Stomach smooth muscle (tissue), 2 donors: ENCODE measurements at regions not wholly inside any gene's neighbourhood (a gene's known extent, or its start where the extent isn't known, plus 50 kb on each side); places are given as distances from the start of the nearest gene placed in this dataset.

Experiments
- H3K27ac ChIP-seq: one replicate; pipeline ENCODE4 v1.7.0; 2013; ENCODE audit warnings: mild to moderate bottlenecking, low read length, inconsistent platforms
- H3K27me3 ChIP-seq, 2 donors: one replicate each; pipeline ENCODE4 v1.7.0; 2013; ENCODE audit warnings: low read length in 2 of 2; ENCODE audit not compliant: insufficient read depth in 2 of 2, control insufficient read depth in 1 of 2
- H3K36me3 ChIP-seq, 2 donors: one replicate each; pipeline ENCODE4 v1.7.0; 2013; ENCODE audit warnings: low read length in 2 of 2; ENCODE audit not compliant: control insufficient read depth in 2 of 2, insufficient read depth in 2 of 2
- H3K4me1 ChIP-seq: one replicate; pipeline ENCODE4 v1.7.0; 2013; ENCODE audit warnings: low read length; ENCODE audit not compliant: control insufficient read depth, insufficient read depth
- H3K4me3 ChIP-seq, 2 donors: one replicate each; pipeline ENCODE4 v1.7.0; 2013; ENCODE audit warnings: low read length in 2 of 2
- H3K9ac ChIP-seq, 2 donors: one replicate each; pipeline ENCODE4 v1.7.0; 2013; ENCODE audit warnings: low read length in 2 of 2, mild to moderate bottlenecking in 1 of 2
- H3K9me3 ChIP-seq, 2 donors: one replicate each; pipeline ENCODE4 v1.7.0; 2013; ENCODE audit warnings: low read length in 2 of 2; ENCODE audit not compliant: control insufficient read depth in 2 of 2
- donor health status: healthy.
- donor health status: Pancreatic carcinoma.

- H3K27ac ChIP-seq, result no peak overlapping the region
- H3K4me1 ChIP-seq, result no peaks in the 10 kb centered on the region
- H3K4me3 ChIP-seq, result no peak overlapping the region
- H3K27me3 ChIP-seq, result no peaks in the 10 kb centered on the region
- H3K9me3 ChIP-seq, result no peaks in the 10 kb centered on the region
- H3K9ac ChIP-seq, result no peak overlapping the region
- H3K36me3 ChIP-seq, result no peaks in the 10 kb centered on the region
These were observed 317.7 kb downstream of the RDH14 start for GRCh38 chr2:18242716-18243115.

- Histone ChIP-seq H3K4me1 (no peaks in the 10 kb centered on the region), H3K27ac (no peak overlapping the region), H3K36me3 (no peaks in the 10 kb centered on the region), H3K27me3 (no peaks in the 10 kb centered on the region), H3K4me3 (no peak overlapping the region), H3K9me3 (no peaks in the 10 kb centered on the region), H3K9ac (no peak overlapping the region)
These were observed 322.2 kb downstream of the RDH14 start for GRCh38 chr2:18238209-18238608.

- Histone ChIP-seq H3K9me3 (no peaks in the 10 kb centered on the region), H3K4me3 (no peak overlapping the region), H3K4me1 (no peaks in the 10 kb centered on the region), H3K27me3 (no peaks in the 10 kb centered on the region), H3K36me3 (no peaks in the 10 kb centered on the region), H3K27ac (no peak overlapping the region), H3K9ac (no peak overlapping the region)
These were observed 323.2 kb downstream of the RDH14 start for GRCh38 chr2:18237298-18237697.

- no peaks in the 10 kb centered on the region for H3K4me1 ChIP-seq
- H3K27me3 ChIP-seq, result no peaks in the 10 kb centered on the region
- no peaks in the 10 kb centered on the region for H3K36me3 ChIP-seq
- no peak overlapping the region for H3K4me3 ChIP-seq
- no peaks in the 10 kb centered on the region for H3K9me3 ChIP-seq
- H3K9ac ChIP-seq, result no peak overlapping the region
- no peak overlapping the region for H3K27ac ChIP-seq
These were observed 327.6 kb downstream of the RDH14 start for GRCh38 chr2:18232731-18233438.

GRCh38 chr2:18230668-18231067 is 329.8 kb downstream of the RDH14 start:
- Histone ChIP-seq H3K36me3 (no peaks in the 10 kb centered on the region), H3K4me1 (no peaks in the 10 kb centered on the region), H3K4me3 (no peak overlapping the region), H3K9me3 (no peaks in the 10 kb centered on the region), H3K27ac (no peak overlapping the region), H3K9ac (no peak overlapping the region), H3K27me3 (no peaks in the 10 kb centered on the region)

- Histone ChIP-seq H3K4me1 (no peaks in the 10 kb centered on the region), H3K4me3 (no peak overlapping the region), H3K9me3 (no peaks in the 10 kb centered on the region), H3K9ac (no peak overlapping the region), H3K27ac (no peak overlapping the region), H3K27me3 (no peaks in the 10 kb centered on the region), H3K36me3 (no peaks in the 10 kb centered on the region)
These were observed 340.8 kb downstream of the RDH14 start for GRCh38 chr2:18219676-18220075.

GRCh38 chr2:18218160-18218933 is 339.9 kb downstream of the KCNS3 start:
- Histone ChIP-seq H3K4me3 (no peak overlapping the region), H3K9ac (no peak overlapping the region), H3K27ac (no peak overlapping the region), H3K4me1 (no peaks in the 10 kb centered on the region), H3K36me3 (no peaks in the 10 kb centered on the region), H3K9me3 (no peaks in the 10 kb centered on the region), H3K27me3 (no peaks in the 10 kb centered on the region)

- H3K27me3 ChIP-seq, result no peaks in the 10 kb centered on the region
- H3K4me1 ChIP-seq, result no peaks in the 10 kb centered on the region
- no peak overlapping the region for H3K9ac ChIP-seq
- H3K27ac ChIP-seq, result no peak overlapping the region
- H3K4me3 ChIP-seq, result no peak overlapping the region
- H3K36me3 ChIP-seq, result no peaks in the 10 kb centered on the region
- H3K9me3 ChIP-seq, result no peaks in the 10 kb centered on the region
These were observed 336.5 kb downstream of the KCNS3 start for GRCh38 chr2:18214936-18215335.

- no peaks in the 10 kb centered on the region for H3K27me3 ChIP-seq
- H3K27ac ChIP-seq, result no peak overlapping the region
- H3K4me3 ChIP-seq, result no peak overlapping the region
- no peaks in the 10 kb centered on the region for H3K9me3 ChIP-seq
- H3K9ac ChIP-seq, result no peak overlapping the region
- no peaks in the 10 kb centered on the region for H3K36me3 ChIP-seq
- no peaks in the 10 kb centered on the region for H3K4me1 ChIP-seq
These were observed 335.5 kb downstream of the KCNS3 start for GRCh38 chr2:18213986-18214385.

GRCh38 chr2:18209934-18210639 is 331.6 kb downstream of the KCNS3 start:
- H3K36me3 ChIP-seq, result no peaks in the 10 kb centered on the region
- no peak overlapping the region for H3K4me3 ChIP-seq
- no peaks in the 10 kb centered on the region for H3K4me1 ChIP-seq
- H3K9me3 ChIP-seq, result no peaks in the 10 kb centered on the region
- H3K27me3 ChIP-seq, result no peaks in the 10 kb centered on the region
- no peak overlapping the region for H3K9ac ChIP-seq
- H3K27ac ChIP-seq, result no peak overlapping the region
